C4-2B (cell line): ENCODE measurements at regions not wholly inside any gene's neighbourhood (a gene's known extent, or its start where the extent isn't known, plus 50 kb on each side); places are given as distances from the start of the nearest gene placed in this dataset.

ENCODE experiments used
- H3K27ac ChIP-seq: fragments of 450-650 bp; 2 replicates; pipeline ENCODE4 v1.5.1; 2017
- ZFX ChIP-seq: fragments of 450-650 bp; IDR thresholded peaks from 2 replicates; pipeline ENCODE4 v1.6.1; 2017
- TF ChIP-seq, protein P1 (sequence below): fragments of 450-650 bp; conservative IDR thresholded peaks from 2 replicates; pipeline ENCODE4 v1.5.1; 2017; ENCODE audit warnings: mild to moderate bottlenecking

GRCh38 chr11:130999992-131000770 lies 83.9 kb upstream of the SNX19 start:
- no peak overlapping the region for H3K27ac ChIP-seq
- no peak for TF ChIP-seq ZFX
- TF ChIP-seq, protein P1, sequence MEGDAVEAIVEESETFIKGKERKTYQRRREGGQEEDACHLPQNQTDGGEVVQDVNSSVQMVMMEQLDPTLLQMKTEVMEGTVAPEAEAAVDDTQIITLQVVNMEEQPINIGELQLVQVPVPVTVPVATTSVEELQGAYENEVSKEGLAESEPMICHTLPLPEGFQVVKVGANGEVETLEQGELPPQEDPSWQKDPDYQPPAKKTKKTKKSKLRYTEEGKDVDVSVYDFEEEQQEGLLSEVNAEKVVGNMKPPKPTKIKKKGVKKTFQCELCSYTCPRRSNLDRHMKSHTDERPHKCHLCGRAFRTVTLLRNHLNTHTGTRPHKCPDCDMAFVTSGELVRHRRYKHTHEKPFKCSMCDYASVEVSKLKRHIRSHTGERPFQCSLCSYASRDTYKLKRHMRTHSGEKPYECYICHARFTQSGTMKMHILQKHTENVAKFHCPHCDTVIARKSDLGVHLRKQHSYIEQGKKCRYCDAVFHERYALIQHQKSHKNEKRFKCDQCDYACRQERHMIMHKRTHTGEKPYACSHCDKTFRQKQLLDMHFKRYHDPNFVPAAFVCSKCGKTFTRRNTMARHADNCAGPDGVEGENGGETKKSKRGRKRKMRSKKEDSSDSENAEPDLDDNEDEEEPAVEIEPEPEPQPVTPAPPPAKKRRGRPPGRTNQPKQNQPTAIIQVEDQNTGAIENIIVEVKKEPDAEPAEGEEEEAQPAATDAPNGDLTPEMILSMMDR = no peak

DNA sequence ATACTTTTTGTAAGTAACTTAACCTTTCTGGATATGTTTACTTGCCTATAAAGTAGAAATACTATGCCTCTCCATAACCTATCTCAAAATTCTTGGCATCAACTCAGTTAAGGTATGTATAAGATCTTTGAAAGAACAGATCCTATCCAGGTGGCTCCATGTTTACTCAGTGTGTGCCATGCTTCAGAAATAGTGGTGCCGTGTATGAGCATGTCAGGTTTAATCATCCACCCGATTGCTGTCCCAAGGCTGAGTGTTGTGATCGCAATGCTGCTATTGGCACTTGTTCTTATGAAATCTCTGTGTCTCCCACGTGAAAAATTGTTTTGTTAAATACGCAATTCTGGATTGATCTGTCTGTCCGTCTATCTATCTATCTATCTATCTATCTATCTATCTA lies 85.9 kb upstream of the SNX19 start:
- no peak for TF ChIP-seq ZFX
- TF ChIP-seq, protein P1 = no peak
- no peak overlapping the region for H3K27ac ChIP-seq

- no peak for TF ChIP-seq ZFX
- TF ChIP-seq, protein P1 = no peak
- no peak overlapping the region for H3K27ac ChIP-seq
Observed at GRCh38 chr11:131005829-131006228, 89.5 kb upstream of the SNX19 start.

- TF ChIP-seq, protein P1 = peak; percentile 54
- TF ChIP-seq ZFX = no peak
- no peak overlapping the region for H3K27ac ChIP-seq
Observed at GRCh38 chr11:131025020-131025419, 108.7 kb upstream of the SNX19 start.

DNA sequence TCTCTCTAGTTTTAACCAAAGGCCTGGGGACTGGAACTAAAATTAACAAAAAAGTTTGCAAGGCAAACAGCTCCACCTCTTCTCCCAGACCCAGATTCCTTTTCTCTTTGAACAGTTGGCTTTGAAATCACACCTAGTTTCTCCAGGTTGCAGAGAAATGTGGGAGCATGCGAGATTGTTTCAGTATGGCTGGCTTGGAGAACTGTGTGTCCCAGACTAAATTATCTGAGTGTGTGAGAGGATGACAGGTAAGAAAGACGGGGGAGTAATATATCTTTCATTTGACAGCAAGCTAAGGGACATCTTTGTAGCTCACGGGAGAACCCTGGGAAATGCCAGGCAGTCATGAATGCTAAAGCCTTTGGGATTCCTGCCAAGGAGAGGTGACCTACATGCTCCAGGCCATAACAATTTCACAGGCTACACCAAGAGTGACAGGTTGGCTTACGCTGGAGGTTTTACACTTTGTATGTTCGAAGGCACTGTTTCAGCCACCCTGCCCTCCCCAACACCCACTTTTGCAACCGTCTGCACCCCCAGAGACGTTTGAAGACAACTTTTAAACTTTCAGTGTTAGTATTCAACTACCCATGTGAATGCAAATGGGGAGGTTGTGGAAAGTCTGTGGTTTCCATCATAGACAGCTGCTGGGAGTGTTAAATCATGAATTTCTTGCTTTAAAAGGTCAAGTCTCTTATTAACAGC lies 109.3 kb upstream of the SNX19 start:
- TF ChIP-seq ZFX = no peak
- TF ChIP-seq, protein P1 = no peak; the same call in 1 of the 2 replicates

GRCh38 chr11:131027491-131027890 lies 111.2 kb upstream of the SNX19 start:
- H3K27ac ChIP-seq = no peak overlapping the region; the same call in 1 of the 2 replicates
- no peak for TF ChIP-seq ZFX
- TF ChIP-seq, protein P1 = no peak

More for the DNA sequence above, 109.3 kb upstream of the SNX19 start:
- no peak overlapping the region for H3K27ac ChIP-seq

DNA sequence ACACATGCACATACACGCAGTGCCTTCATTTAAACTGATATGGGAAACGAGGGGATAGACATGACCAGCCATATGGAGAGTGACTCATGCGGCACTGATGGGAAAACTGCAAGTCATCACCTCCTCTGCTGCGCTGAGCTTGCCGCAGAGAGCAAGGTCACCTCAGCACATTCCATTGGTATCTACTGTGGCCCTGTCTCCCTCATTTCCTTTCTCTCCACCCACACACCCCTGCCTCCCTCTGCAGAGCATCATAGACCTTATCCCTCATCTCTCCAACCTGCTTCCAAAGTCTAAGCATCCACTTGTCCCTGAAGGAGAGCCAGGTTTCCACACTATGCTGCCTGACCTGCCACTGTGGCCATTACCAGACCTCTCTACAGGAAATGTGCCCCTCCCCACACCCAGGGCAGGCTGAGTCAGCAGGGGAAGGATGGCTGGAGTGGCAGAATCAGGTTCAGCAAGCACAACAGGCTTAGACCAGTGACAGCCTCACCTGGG lies 116.9 kb upstream of the SNX19 start:
- no peak overlapping the region for H3K27ac ChIP-seq

More for the DNA sequence above, 116.9 kb upstream of the SNX19 start:
- no peak for TF ChIP-seq ZFX
